ENCODE measurements at regions not wholly inside any gene's neighbourhood (a gene's known extent, or its start where the extent isn't known, plus 50 kb on each side); places are given as distances from the start of the nearest gene placed in this dataset.

GRCh38 chr6:11423667-11424066, 113.9 kb upstream of the TMEM170B start:
- TF ChIP-seq, protein P1, sequence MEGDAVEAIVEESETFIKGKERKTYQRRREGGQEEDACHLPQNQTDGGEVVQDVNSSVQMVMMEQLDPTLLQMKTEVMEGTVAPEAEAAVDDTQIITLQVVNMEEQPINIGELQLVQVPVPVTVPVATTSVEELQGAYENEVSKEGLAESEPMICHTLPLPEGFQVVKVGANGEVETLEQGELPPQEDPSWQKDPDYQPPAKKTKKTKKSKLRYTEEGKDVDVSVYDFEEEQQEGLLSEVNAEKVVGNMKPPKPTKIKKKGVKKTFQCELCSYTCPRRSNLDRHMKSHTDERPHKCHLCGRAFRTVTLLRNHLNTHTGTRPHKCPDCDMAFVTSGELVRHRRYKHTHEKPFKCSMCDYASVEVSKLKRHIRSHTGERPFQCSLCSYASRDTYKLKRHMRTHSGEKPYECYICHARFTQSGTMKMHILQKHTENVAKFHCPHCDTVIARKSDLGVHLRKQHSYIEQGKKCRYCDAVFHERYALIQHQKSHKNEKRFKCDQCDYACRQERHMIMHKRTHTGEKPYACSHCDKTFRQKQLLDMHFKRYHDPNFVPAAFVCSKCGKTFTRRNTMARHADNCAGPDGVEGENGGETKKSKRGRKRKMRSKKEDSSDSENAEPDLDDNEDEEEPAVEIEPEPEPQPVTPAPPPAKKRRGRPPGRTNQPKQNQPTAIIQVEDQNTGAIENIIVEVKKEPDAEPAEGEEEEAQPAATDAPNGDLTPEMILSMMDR (IDR thresholded peaks at IDR 0.05; ENCODE audit: low read length): no peak
- no peak for TF ChIP-seq EZH2 (IDR thresholded peaks at IDR 0.05; ENCODE audit: borderline replicate concordance, low read length)
